GM12865 (cell line): ENCODE measurements at regions not wholly inside any gene's neighbourhood (a gene's known extent, or its start where the extent isn't known, plus 50 kb on each side); places are given as distances from the start of the nearest gene placed in this dataset.

Experiments
- DNase-seq: peaks from one replicate; pipeline ENCODE4 v3.0.0; 2010; ENCODE audit warnings: low read depth
- H3K4me3 ChIP-seq: 2 replicates; pipeline ENCODE4 v1.5.1; 2011; ENCODE audit warnings: mild to moderate bottlenecking, low read depth, low read length, control low read depth
- CTCF ChIP-seq: IDR thresholded peaks from 2 replicates; pipeline ENCODE4 v1.5.1; 2011; ENCODE audit warnings: low read length, control low read depth, low read depth, inconsistent platforms; ENCODE audit not compliant: insufficient read depth; ENCODE audit errors: missing control alignments

GRCh38 chr9:81373294-81373693, 316.1 kb downstream of the TLE1 start:
- TF ChIP-seq CTCF = no peak
- H3K4me3 ChIP-seq = no peak overlapping the region
- DNase-seq = no peak

GRCh38 chr9:81372628-81373191, 316.6 kb downstream of the TLE1 start:
- H3K4me3 ChIP-seq = no peak overlapping the region
- no peak for TF ChIP-seq CTCF
- DNase-seq = no peak

GRCh38 chr9:81371824-81372223, 317.5 kb downstream of the TLE1 start:
- DNase-seq = no peak
- no peak overlapping the region for H3K4me3 ChIP-seq
- TF ChIP-seq CTCF = no peak

GRCh38 chr9:81370650-81371049, 318.7 kb downstream of the TLE1 start:
- TF ChIP-seq CTCF = no peak
- DNase-seq = no peak

GRCh38 chr9:81370096-81370495, 319.3 kb downstream of the TLE1 start:
- TF ChIP-seq CTCF = no peak
- no peak overlapping the region for H3K4me3 ChIP-seq
- DNase-seq = no peak

More at GRCh38 chr9:81370650-81371049, 318.7 kb downstream of the TLE1 start:
- H3K4me3 ChIP-seq = no peak overlapping the region

- DNase-seq = no peak
- H3K4me3 ChIP-seq = no peak overlapping the region
- no peak for TF ChIP-seq CTCF
These were observed 320.2 kb downstream of the TLE1 start for GRCh38 chr9:81369121-81369520.

- TF ChIP-seq CTCF = no peak
- no peak overlapping the region for H3K4me3 ChIP-seq
- no peak for DNase-seq
These were observed 325.3 kb downstream of the TLE1 start for GRCh38 chr9:81363916-81364480.
